HG03060 (cell line): ENCODE measurements at regions not wholly inside any gene's neighbourhood (a gene's known extent, or its start where the extent isn't known, plus 50 kb on each side); places are given as distances from the start of the nearest gene placed in this dataset.

Experiments
- ATAC-seq: cut with Tn5 transposase; IDR thresholded peaks from one replicate; pipeline ENCODE4 v1.9.1; 2021; ENCODE audit warnings: low read depth, moderate number of reproducible peaks; ENCODE audit not compliant: unreplicated experiment

DNA sequence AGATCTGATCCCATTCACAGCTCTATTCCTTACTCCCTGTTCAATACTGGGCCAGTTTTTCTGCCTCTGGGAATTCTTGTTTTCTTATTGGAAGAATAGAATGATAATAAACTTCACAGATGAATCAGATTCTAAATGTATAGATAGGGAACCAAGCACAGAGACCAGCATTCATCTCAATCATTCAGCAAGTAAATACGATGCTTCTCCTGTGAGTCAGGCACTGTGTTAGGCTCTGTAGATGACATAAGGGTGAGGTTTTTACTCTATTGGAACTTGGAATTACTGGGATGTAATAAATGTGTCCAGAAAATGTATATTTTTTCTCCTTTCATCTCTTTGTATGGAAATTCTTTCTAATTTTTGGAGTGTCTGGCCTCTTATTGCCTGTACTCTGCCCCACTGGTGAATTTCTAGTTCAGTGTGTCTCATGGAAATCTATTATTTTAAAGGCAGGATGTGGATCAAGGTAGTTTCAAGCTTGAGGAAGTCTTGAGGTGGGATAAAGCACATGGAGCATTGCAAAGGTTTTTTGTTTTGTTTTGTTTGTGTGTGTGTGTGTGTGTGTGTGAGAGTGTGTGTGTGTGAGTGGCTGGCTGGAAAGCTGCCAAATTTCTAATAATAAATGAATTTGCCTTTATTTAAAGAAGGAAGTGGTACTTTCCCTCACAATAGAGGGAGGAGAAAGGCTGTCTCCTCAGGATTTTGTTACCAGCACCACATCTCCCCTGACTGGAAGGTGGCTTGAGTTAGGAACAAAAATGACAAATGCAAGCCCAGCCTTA, 117.9 kb upstream of the HS3ST1 start:
- no peak for ATAC-seq

DNA sequence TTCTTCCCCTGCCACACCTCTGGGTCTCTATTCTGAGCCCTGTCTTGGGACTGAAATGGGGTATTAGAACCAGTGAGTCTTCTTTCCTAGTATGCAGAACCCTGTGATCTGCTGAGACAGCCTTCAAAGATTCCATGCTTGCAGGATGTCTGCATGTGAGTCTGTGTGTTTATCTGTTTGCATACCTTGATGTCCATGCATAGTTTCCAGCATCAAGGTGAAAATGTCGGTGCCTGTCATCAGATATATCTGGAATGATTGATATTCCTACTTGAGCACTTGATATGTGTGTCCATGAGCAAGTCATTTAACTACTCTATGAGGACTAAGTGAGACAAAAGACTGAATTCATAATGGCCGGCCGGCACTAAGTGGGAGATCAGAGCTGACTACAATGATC, 117.0 kb upstream of the HS3ST1 start:
- ATAC-seq = no peak

DNA sequence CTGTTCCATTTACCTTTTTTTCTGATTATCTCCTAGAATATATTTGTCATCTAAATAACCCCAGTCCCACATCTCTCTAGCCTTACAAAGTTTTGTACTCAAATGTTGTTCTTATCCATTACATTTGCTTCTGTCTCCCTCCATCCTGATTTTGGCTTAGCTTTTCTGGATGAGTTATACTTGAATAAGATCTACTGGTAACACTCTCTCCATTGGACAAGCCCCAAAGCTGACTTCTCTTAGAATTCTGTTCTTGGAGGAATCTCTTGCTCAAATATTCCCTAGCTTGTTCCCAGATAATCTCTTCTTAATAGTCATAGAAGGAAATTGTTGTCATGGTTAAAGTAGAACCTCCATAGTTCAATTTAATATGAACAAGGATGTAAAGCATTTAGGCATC, 115.5 kb upstream of the HS3ST1 start:
- no peak for ATAC-seq

DNA sequence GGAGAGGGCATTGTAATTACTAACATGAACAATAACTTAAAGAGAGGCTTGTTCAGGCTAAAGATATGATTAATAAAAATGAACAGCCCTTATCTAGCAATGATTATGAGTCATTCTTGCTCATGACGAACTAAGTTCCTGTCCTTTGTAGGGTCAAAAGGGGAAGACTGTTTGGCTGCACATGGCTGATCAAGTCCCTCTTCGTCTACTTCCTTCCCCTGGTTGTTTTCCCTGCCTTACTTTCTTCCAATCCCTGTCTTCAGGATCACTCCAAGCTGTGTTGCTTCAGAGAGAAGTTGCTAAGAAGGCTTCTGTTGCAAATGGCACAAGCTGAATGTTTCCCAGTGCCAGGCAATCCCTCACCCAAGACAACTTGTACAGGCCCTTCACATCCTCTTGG, 115.0 kb upstream of the HS3ST1 start:
- no peak for ATAC-seq

DNA sequence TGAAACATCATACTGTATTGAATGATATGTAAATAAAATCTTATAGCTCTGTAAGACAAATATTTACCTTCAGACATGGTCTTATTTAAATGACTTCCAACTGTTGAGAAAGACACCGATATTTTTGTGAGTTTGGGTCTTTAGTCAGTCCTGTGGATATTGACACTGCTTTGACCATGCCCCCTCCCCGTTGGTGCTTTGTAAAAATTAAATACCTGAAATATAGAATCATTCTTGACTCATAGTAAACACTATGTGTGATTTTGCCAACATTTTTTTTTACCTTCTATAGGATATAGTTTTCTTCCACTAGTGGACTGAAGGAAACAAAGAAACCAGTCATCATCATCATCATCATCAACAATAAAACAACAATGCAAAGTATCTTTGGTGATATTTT, 114.3 kb upstream of the HS3ST1 start:
- ATAC-seq = no peak

DNA sequence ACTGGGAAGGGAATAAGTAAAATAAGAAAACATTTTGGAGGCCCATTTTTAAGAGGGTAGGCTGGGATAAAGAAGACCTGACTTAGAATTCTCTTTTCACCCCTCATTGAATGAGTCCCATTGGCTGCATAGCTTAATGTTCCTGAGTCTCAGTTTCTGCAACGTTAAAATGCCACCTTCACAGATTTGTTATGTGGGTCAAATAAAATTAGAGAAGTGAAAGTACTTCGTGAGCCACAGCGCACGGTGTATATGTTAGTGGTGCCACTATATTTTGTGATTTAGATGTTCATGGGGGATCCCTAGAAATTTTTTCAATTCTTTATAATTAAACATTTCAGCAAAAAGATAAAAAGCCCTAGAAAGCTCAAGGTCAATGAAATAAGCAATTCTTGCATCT, 109.2 kb upstream of the HS3ST1 start:
- ATAC-seq = peak; percentile 68

DNA sequence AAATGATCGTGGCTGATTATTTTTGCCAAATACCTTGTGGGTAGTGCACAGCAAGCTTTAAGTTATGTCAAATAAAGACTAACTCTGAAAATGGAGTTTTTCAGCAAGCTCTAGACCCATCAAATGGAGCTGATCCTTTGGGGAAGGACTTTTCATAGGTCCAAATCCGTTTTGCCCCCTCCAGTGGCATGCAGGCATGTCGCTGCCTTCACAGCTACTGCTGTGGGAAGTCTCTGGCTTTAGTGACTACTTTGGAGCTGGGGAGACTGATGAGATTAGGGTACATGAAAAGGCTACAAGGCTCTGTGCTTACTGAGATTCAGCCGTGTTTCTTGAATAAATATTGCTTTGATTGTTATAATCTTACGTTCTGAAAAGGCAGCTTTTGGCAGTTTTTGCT, 106.6 kb upstream of the HS3ST1 start:
- ATAC-seq = no peak

DNA sequence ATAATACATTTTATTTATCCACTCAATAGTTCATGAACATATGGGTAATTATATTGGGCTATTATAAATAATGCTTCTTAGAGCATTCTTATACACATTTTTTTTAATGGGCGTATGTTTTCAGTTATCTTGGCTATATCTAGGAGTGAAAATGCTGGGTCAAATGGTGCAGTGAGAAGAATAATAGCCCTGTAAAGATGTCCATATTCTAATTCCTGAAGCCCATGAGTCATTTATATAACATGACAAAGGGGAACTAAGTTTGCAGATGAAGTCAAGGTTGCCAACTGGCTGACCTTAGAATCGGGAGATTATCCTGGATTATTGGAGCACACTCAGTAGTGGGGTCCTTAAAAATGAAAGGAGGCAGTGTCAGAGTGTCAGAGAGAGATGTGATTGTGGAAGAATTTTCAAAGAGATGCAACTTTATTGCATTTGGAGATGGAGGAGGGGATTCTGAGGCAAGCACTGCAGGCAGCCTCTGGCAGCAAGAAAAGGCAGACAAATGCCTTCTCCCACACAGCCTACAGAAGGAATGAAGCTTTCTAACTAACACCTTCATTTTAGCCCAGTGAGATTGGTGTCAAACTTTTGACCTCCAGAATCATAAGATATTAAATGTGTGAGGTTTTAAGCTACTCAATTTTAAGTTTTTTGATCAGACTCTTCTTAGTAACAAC, 106.1 kb upstream of the HS3ST1 start:
- no peak for ATAC-seq

DNA sequence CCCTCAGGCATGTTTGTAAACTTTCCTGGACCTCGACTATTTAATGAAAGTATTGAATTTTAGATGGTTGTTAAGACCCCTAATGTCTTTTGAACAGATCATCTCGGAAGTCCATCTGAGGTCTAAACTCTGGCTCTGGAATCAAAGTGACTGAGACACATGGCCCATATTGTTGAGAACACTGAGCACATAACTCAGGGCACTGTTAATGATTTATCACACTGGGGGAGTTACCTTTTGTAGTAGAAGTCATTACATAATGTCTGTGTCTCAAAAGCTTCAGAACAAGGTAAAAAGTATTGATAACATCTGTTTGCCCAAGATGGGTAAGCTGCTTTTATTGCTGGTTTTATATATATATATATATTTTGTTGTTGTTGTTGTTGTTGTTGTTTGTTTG, 103.4 kb upstream of the HS3ST1 start:
- ATAC-seq = no peak

DNA sequence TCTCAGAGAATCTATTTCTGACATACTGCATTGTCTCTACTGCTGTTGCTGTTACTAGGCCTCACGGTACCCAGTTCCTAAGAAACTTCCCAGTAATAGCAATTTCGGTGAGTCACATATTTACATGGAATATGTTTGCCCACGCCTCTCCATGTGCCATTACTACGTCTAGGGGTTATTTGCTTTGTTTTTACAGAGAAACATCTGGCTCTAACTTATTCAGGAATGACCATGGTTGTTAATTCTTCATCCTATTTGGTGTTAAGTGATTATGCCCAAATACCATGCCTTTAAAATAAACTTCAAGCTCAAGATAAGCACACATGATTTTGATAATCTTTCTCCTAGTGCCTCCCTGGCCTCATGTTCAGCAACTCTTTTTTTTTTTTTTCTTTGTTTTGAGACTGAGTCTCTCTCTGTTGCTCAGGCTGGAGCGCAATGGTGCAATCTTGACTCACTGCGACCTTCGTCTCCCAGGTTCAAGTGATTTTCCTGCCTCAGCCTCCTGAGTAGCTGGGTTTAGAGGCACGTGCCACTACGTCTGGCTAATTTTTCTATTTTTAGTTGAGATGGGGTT, 101.0 kb upstream of the HS3ST1 start:
- no peak for ATAC-seq

DNA sequence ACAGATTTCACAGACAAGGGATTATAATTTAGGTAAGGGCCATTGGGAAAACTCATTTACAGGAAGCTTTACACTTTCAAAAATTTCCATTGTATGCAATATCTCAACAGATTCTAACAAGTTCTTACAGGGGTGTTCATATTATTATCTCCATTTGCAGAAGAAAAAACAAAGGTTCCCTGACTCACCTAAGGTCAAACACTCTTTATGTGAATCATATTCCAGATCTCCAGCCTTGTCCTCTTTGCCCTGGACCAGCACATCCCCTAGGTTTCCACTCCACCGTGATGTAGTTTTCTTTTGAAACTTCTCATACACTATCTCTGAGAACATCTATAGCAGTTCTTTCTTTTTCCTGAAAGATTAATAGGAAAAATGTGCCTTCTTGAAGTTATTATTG, 96.4 kb upstream of the HS3ST1 start:
- ATAC-seq = no peak

DNA sequence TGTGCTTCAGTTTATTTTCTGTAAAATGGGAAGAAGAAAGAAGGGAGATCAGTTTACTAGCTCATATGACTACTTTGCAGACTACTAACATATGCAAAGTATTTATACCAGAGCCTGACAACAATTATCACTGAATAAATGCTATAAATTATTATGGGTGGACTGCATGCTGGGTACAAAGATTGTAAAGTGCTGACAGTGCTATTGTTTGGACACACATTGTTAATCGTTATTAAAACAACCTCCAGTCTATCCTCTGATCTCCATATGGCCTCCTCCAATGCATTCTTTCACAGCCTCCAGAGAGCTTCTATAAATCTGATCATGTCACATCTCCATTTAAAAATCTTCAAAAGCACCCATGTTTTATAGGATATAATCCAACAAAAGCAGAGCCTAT, 90.1 kb upstream of the HS3ST1 start:
- no peak for ATAC-seq

DNA sequence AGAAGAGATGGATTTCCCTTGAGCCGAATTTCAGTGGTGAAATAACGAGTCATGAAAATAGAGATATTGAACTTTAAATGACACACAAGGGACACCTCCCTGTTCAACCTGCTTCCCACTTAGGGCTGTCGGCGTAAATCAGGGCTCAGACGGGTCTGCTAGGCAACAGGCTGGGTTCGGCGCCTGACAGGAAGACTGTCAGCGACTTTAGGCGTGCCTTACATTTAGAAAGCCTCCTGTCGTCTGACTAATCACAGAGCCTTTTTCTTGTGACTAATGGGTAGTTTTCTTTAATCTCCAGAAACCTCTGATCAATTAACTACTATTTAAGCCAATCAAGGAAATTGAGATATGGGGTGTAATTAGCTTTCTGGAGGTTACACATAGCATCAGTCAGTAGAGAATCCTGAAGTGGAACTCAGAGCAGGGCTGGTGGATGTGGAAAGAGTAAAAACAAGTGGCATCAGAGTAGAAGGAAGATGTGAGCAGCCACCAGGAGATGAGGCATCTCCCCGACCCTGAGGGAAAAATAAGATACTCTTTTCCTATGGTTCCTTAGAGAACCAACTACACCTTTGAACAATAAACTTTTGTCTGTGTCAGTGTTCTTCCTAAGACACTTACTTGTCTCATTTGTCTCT, 86.2 kb upstream of the HS3ST1 start:
- ATAC-seq = no peak

DNA sequence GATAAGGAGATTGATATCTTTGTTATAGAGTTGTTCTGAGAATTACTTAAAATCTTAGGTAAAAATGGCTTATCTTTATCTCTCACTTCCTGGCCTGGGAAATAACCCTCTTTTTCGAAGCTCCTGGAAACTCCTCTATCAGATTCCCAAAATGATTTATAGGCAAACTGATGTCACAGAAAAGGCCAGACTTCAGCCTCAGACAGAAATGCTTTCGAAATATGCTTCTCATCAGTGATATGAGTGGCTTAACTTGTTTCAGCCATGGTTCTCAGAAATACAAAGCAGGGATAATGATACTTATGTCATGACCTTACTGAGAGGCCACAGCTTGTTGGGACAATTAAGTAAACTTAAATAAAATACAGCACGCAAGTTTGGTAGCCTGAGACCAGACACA, 85.3 kb upstream of the HS3ST1 start:
- ATAC-seq = no peak

DNA sequence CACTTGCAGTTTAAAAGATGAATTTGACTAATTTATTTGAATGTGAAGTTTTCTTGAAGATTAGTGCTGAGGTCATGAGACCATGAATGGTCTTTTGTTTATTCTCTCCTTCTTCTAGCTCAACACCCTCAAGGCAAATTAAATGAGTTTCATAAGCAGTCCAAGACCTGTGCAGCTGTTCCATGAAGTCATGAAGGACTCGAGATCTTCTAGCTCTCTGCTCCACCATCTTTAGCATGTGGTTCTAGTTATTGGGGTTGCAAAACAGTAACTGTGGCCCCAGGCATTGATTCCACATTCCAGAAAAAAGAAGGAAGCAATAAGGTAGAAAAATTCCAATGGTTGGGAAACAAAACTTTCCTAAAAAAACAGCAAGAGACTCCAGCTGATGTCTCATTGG, 84.2 kb upstream of the HS3ST1 start:
- ATAC-seq = no peak

DNA sequence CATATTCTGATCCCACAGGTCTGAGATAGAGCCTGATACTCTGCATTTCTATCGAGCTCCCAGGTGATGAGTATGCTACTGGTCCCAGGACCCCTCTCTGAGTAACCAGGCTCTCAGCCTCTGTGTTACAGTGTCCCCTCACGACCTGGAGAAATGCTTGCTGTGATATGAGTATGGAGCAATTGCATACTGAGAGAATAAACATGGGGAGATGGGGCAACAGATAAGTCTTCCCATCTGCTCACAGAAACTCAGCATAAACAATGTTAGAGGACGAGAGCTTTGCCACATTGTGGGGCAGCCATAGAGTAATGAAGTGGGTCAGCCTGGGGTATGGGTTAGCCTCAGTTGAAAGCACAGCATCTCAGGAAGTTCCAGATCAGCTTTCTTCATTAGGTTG, 82.6 kb upstream of the HS3ST1 start:
- no peak for ATAC-seq

DNA sequence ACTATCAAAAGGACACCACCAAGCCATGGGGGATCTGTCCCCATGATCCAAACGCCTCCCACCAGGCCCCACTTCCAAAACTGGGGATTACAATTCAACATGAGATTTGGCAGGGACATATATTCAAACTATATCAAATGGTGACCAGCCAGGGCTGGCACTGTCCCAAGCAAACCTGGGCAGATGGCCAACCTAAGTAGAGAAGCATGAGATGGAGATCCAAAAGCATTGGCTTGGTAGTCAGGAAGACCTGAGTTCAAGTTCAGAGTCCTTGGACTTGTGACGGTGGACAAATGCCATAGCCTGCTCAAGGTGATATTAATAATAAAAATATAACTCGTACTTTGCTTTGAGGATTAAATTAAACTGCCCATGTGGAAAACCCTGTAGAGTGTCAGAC, 79.2 kb upstream of the HS3ST1 start:
- no peak for ATAC-seq

DNA sequence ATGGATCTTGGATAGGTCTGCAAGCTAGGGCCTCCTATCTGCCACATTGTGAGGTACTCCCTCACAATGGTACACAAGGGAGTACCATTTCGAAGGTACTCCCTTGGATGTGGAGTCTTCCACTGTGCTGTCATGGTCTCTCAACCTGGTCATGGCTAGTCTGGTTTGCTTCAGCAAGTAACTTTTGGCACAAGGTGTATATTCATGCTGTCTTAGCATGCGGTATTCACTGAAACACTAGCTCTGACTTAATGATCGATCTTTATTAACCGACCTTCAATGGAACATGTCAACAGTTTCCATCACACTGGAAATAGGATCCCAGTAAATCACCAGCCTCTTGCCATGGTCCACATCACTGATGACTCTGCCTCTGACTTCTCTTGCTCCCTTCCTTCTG, 77.5 kb upstream of the HS3ST1 start:
- no peak for ATAC-seq

DNA sequence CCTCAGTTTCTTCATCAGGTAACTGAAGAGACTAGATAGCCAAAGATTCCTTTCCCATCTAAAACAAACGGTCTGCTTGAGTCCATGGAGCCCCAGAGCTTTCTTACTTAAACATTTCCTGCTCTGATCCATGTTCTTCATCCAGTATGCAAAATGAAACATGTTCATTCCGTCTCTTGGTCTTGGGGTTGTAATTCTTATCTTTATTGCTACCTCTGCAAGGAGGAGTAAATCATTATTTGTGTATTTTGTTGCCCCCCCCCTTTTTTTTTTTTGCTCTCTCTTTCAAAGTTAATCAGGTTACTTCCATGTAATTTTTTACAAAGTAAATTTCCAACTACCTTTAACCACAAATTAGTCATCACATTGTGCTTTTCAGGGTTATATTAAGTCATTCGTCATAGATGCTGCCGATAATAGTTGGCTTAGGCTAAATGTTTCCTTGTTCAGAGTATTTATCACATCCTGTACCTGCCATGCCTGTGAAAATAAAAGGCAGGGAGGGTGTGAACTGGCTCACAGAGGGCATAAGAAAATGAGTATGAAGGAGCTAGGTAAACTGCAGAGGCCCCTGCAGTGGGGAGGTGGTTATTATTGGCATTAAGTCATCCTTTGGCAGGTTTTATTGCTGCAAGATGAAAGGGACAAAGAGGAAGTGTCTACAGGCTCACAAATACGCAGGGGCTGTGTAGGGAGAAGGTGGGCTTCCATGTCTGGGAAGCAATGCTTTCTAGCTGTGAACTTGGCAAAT, 76.7 kb upstream of the HS3ST1 start:
- ATAC-seq = no peak

DNA sequence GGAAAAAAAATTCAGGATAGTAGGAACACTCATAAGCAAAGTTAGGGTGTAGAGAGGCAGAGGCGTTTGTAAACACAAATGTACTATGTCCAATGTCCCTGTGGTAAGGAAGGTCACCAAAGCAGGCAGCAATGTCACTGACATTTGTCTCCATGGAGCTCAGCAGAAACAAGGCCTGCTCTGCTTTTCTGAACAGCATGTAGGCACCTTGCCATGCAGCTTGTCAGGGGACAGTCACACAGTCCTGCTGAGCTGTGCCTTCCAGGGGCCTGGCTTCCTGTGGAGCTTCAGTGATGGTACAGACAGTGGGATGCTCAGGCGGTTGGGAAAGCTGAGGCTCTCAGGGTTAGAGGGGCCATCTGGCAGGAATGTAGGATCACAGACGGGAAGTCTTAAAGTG, 74.5 kb upstream of the HS3ST1 start:
- no peak for ATAC-seq

DNA sequence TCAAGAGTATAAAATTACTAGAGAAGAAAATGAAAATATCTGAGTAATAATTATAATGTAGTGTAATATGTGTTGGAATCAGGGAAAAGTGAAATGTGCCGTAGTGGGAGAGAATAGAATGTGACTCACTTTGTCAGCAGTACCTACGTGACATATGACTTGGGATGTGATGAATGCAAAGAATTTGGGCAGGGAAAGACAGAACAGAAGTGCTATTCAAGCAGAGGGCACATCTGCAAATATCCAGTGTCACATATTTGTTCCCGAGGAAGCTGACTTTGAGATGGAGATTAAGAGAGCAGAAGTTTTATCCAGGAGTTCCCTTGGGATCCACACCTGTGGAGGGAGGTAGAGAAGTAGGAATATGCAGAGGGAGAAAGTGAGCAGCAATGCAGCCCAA, 69.3 kb upstream of the HS3ST1 start:
- ATAC-seq = no peak
